GM13977 (cell line): ENCODE measurements at regions not wholly inside any gene's neighbourhood (a gene's known extent, or its start where the extent isn't known, plus 50 kb on each side); places are given as distances from the start of the nearest gene placed in this dataset.

Experiments
- DNase-seq: peaks from one replicate; pipeline ENCODE4 v3.0.0; 2012; ENCODE audit warnings: low spot score
- CTCF ChIP-seq: IDR thresholded peaks from 2 replicates; pipeline ENCODE4 v1.5.1; 2012; ENCODE audit warnings: mild to moderate bottlenecking, control low read depth; ENCODE audit not compliant: insufficient read depth; ENCODE audit errors: extremely low read depth, missing control alignments
- in situ Hi-C: fragments of 300-500 bp; cut with MboI; formaldehyde crosslinking; loops from one replicate; pipeline ENCODE4 v1.12.0; 2022; ENCODE audit warnings: low sequenced_read_pairs, low pct_unique_long_range_greater_than_20kb, mixed read lengths, inconsistent platforms; ENCODE audit not compliant: unreplicated experiment

GRCh38 chr21:17671733-17672132 is 59.0 kb upstream of the BTG3 start:
- in situ Hi-C loops = loop anchor here (10.0 kb wide), 1 partner anchor 243 kb away; no protein-coding TSS in a partner anchor
- DNase-seq = no peak
- TF ChIP-seq CTCF = no peak

GRCh38 chr21:17668479-17669140 is 55.9 kb upstream of the BTG3 start:
- no peak for TF ChIP-seq CTCF
- no peak for DNase-seq
- in situ Hi-C loops = no loop called here

GRCh38 chr21:17667256-17667655 is 54.6 kb upstream of the BTG3 start:
- no peak for TF ChIP-seq CTCF
- in situ Hi-C loops = no loop called here
- DNase-seq = no peak
